ENCODE measurements at regions not wholly inside any gene's neighbourhood (a gene's known extent, or its start where the extent isn't known, plus 50 kb on each side); places are given as distances from the start of the nearest gene placed in this dataset.

- DNase-seq: no peak
Observed at GRCh38 chr10:107390563-107390962, 226.1 kb upstream of the SORCS1 start.

- no peak for DNase-seq
Observed at GRCh38 chr10:107383357-107383756, 218.9 kb upstream of the SORCS1 start.

- no peak for DNase-seq
Observed at GRCh38 chr10:107379601-107380000, 215.1 kb upstream of the SORCS1 start.

GRCh38 chr10:107371801-107372200 lies 207.3 kb upstream of the SORCS1 start:
- DNase-seq: no peak

GRCh38 chr10:107364872-107365271 lies 200.4 kb upstream of the SORCS1 start:
- DNase-seq: no peak

GRCh38 chr10:107362306-107362705 lies 197.8 kb upstream of the SORCS1 start:
- no peak for DNase-seq

- DNase-seq: no peak
Observed at GRCh38 chr10:107357033-107357432, 192.5 kb upstream of the SORCS1 start.

GRCh38 chr10:107356396-107356795 lies 191.9 kb upstream of the SORCS1 start:
- no peak for DNase-seq

GRCh38 chr10:107342711-107343110 lies 178.2 kb upstream of the SORCS1 start:
- DNase-seq: no peak

- no peak for DNase-seq
Observed at GRCh38 chr10:107341281-107341680, 176.8 kb upstream of the SORCS1 start.

- DNase-seq: no peak
Observed at GRCh38 chr10:107340326-107340725, 175.8 kb upstream of the SORCS1 start.

- DNase-seq: no peak
Observed at GRCh38 chr10:107336061-107336460, 171.6 kb upstream of the SORCS1 start.

- no peak for DNase-seq
Observed at GRCh38 chr10:107317592-107317991, 153.1 kb upstream of the SORCS1 start.

GRCh38 chr10:107303203-107303602 lies 138.7 kb upstream of the SORCS1 start:
- no peak for DNase-seq

- no peak for DNase-seq
Observed at GRCh38 chr10:107299606-107300005, 135.1 kb upstream of the SORCS1 start.

GRCh38 chr10:107284187-107284586 lies 119.7 kb upstream of the SORCS1 start:
- no peak for DNase-seq

- DNase-seq: no peak
Observed at GRCh38 chr10:107280293-107280692, 115.8 kb upstream of the SORCS1 start.

GRCh38 chr10:107277591-107277990 lies 113.1 kb upstream of the SORCS1 start:
- DNase-seq: no peak

- no peak for DNase-seq
Observed at GRCh38 chr10:107275806-107276205, 111.3 kb upstream of the SORCS1 start.

GRCh38 chr10:107269626-107270025 lies 105.1 kb upstream of the SORCS1 start:
- DNase-seq: no peak

- DNase-seq: no peak
Observed at GRCh38 chr10:107264742-107265141, 100.2 kb upstream of the SORCS1 start.

- DNase-seq: no peak
Observed at GRCh38 chr10:107244122-107244521, 79.6 kb upstream of the SORCS1 start.

- DNase-seq: no peak
Observed at GRCh38 chr10:107238275-107238674, 73.8 kb upstream of the SORCS1 start.

- DNase-seq: no peak
Observed at GRCh38 chr10:107232013-107232412, 67.5 kb upstream of the SORCS1 start.

- no peak for DNase-seq
Observed at GRCh38 chr10:107230887-107231286, 66.4 kb upstream of the SORCS1 start.

- no peak for DNase-seq
Observed at GRCh38 chr10:107215681-107216080, 51.2 kb upstream of the SORCS1 start.
